GM12878 (cell line): ENCODE measurements at regions not wholly inside any gene's neighbourhood (a gene's known extent, or its start where the extent isn't known, plus 50 kb on each side); places are given as distances from the start of the nearest gene placed in this dataset.

Experiments used
- ATAC-seq: fragments of 200-7000 bp; cut with Tn5 transposase; 3 replicates; pipeline ENCODE4 v1.9.1; 2020; ENCODE audit warnings: mild to moderate bottlenecking, moderate library complexity
- BruUV-seq: library from RNA; stranded (reverse); fragments of 400-500 nt; replicated peaks from 2 replicates; lab custom pipeline; 2021; lab: Mats Ljungman, UMichigan
- CTCF ChIA-PET: fragments of 300-600 bp; sonication (Branson Sonifier 250); formaldehyde crosslinking; extraction: SDS; loops from one replicate; lab custom pipeline; 2021; ENCODE audit warnings: inconsistent platforms; lab: Yijun Ruan, JAX
- POLR2A ChIA-PET: fragments of 350-600 bp; formaldehyde crosslinking; extraction: SDS; loops from one replicate; lab custom pipeline; 2021; ENCODE audit warnings: inconsistent platforms; lab: Charles Lee
- RAD21 ChIA-PET: fragments of 300-600 bp; sonication (Branson Sonifier 250); formaldehyde crosslinking; loops from one replicate; lab custom pipeline; 2023; ENCODE audit warnings: antibody characterized with exemption; ENCODE audit not compliant: unreplicated experiment; lab: Charles Lee
- SMC1A ChIA-PET: fragments of 300-600 bp; sonication (Branson Sonifier 250); formaldehyde crosslinking; loops from one replicate; lab custom pipeline; 2023; ENCODE audit not compliant: unreplicated experiment, uncharacterized antibody; lab: Charles Lee
- DNase-seq: peaks from one replicate; pipeline ENCODE4 v3.0.0-alpha.2; 2011; ENCODE audit warnings: low read depth, low spot score
- FAIRE-seq: peaks from 3 replicates; lab custom pipeline; 2011; peaks lifted over from hg19 to GRCh38; lab: Jason Lieb, UNC
- H2AFZ ChIP-seq: 2 replicates; pipeline ENCODE4 v1.6.0; 2011; ENCODE audit warnings: low read depth, low read length, control low read depth; ENCODE audit not compliant: control insufficient read depth
- H3K27ac ChIP-seq: 2 replicates; pipeline ENCODE4 v1.5.1; 2011; ENCODE audit warnings: control low read depth; ENCODE audit not compliant: control insufficient read depth, insufficient read depth
- H3K27me3 ChIP-seq, 2 experiments: replicated peaks in 1 of 2; 2 replicates each; pipeline versions ENCODE4 v1.6.0 to v1.6.1; 2011; ENCODE audit warnings: low read length in 1 of 2; ENCODE audit not compliant: control insufficient read depth in 2 of 2, insufficient read depth in 2 of 2
- H3K36me3 ChIP-seq, 2 experiments: 2 replicates each; pipeline ENCODE4 v1.5.1; 2011; ENCODE audit warnings: low read length in 1 of 2; ENCODE audit not compliant: control insufficient read depth in 2 of 2, insufficient read depth in 2 of 2
- H3K4me1 ChIP-seq: 2 replicates; pipeline ENCODE4 v1.6.1; 2011; ENCODE audit warnings: mild to moderate bottlenecking, low read length, moderate library complexity, mixed read lengths; ENCODE audit not compliant: control insufficient read depth, insufficient read depth
- H3K4me2 ChIP-seq: 2 replicates; pipeline ENCODE4 v1.6.0; 2011; ENCODE audit warnings: control low read depth; ENCODE audit not compliant: control insufficient read depth, insufficient read depth
- H3K4me3 ChIP-seq: fragments of 200-600 bp; sonication (generic); 2 replicates; pipeline ENCODE4 v1.5.1; 2016
- H3K79me2 ChIP-seq: 2 replicates; pipeline ENCODE4 v1.6.0; 2011; ENCODE audit warnings: low read length; ENCODE audit not compliant: control insufficient read depth, insufficient read depth
- H3K9ac ChIP-seq: 2 replicates; pipeline ENCODE4 v1.8.0; 2011; ENCODE audit warnings: low read length, control low read depth, mixed read lengths; ENCODE audit not compliant: control insufficient read depth, insufficient read depth
- H3K9me3 ChIP-seq: replicated peaks from 3 replicates; pipeline ENCODE4 v1.5.1; 2011; ENCODE audit warnings: mild to moderate bottlenecking, low read length; ENCODE audit not compliant: control insufficient read depth, insufficient read depth
- H4K20me1 ChIP-seq: 2 replicates; pipeline ENCODE4 v1.6.0; 2011; ENCODE audit not compliant: control insufficient read depth, insufficient read depth
- BCL3 ChIP-seq: IDR thresholded peaks from 2 replicates; pipeline ENCODE4 v1.6.1; 2011; ENCODE audit warnings: borderline replicate concordance, low read depth, mild to moderate bottlenecking, moderate library complexity, low read length; ENCODE audit not compliant: insufficient read depth, poor library complexity, severe bottlenecking
- EED ChIP-seq: sonication (generic); IDR thresholded peaks from 2 replicates; pipeline ENCODE4 v1.6.1; 2016; ENCODE audit warnings: antibody characterized with exemption, low read depth
- EGR1 ChIP-seq, 2 experiments: IDR thresholded peaks; 1 replicate in 1 of 2; 2 replicates in 1 of 2; pipeline ENCODE4 v1.6.1; 2011 to 2012; ENCODE audit warnings: low read depth in 2 of 2, low read length in 2 of 2, borderline replicate concordance in 1 of 2, mild to moderate bottlenecking in 1 of 2, moderate library complexity in 1 of 2
- ESRRA ChIP-seq: IDR thresholded peaks from 2 replicates; pipeline ENCODE4 v1.6.1; 2012; ENCODE audit warnings: mild to moderate bottlenecking, low read length, improper control_type of control experiment
- MEF2B ChIP-seq: fragments of 450-650 bp; IDR thresholded peaks from 2 replicates; pipeline ENCODE4 v1.6.1; 2018; ENCODE audit warnings: mild to moderate bottlenecking, moderate library complexity; ENCODE audit not compliant: partially characterized antibody, poor library complexity, severe bottlenecking
- NFYA ChIP-seq: IDR thresholded peaks from 2 replicates; pipeline ENCODE4 v1.6.1; 2011; ENCODE audit warnings: low read depth, mild to moderate bottlenecking, low read length, improper control_type of control experiment, borderline replicate concordance
- NR2C1 ChIP-seq: fragments of 450-650 bp; IDR thresholded peaks from 2 replicates; pipeline ENCODE4 v1.6.1; 2017; ENCODE audit warnings: antibody characterized with exemption, mild to moderate bottlenecking, moderate library complexity
- PAX5 ChIP-seq: IDR thresholded peaks from 2 replicates; pipeline ENCODE4 v1.6.1; 2011; ENCODE audit warnings: low read depth, low read length, borderline replicate concordance
- SIX5 ChIP-seq: IDR thresholded peaks from 2 replicates; pipeline ENCODE4 v1.6.1; 2011; ENCODE audit warnings: mild to moderate bottlenecking, low read depth, low read length, moderate library complexity; ENCODE audit not compliant: severe bottlenecking
- YY1 ChIP-seq: IDR thresholded peaks from 2 replicates; pipeline ENCODE4 v1.6.1; 2011; ENCODE audit warnings: low read depth, mild to moderate bottlenecking, low read length
- ZNF687 ChIP-seq: fragments of 450-650 bp; IDR thresholded peaks from 2 replicates; pipeline ENCODE4 v1.6.1; 2017; ENCODE audit warnings: mild to moderate bottlenecking, moderate library complexity
- WGBS: methylation state at CpG from one replicate; pipeline ENCODE4 v1.1.6; 2016; ENCODE audit warnings: low lambda C conversion rate; ENCODE audit not compliant: insufficient replicate concordance, insufficient coverage; ENCODE audit errors: missing lambda C conversion rate; 5-methylcytosine and 5-hydroxymethylcytosine counted together
- in situ Hi-C: fragments of 300-500 bp; cut with MboI; formaldehyde crosslinking; loops from 9 replicates; pipeline ENCODE4 v1.14.3; 2018; ENCODE audit warnings: mixed read lengths
- intact Hi-C: fragments of 100-400 bp; cut with micrococcal nuclease; formaldehyde crosslinking; loops from one replicate; pipeline ENCODE4 v1.14.2; 2022; ENCODE audit not compliant: unreplicated experiment

GRCh38 chr2:175445281-175445680, 263.8 kb upstream of the ATP5MC3 start:
- in situ Hi-C loops = no loop called here
- H3K9ac ChIP-seq = no peak overlapping the region
- intact Hi-C loops = no loop called here
- DNase-seq (no peak), ATAC-seq (no peak), FAIRE-seq (no peak)
- H3K4me3 ChIP-seq = no peak overlapping the region
- CTCF ChIA-PET = no interaction called here
- BruUV-seq = no TSS peak
- H3K4me1 ChIP-seq = no peaks in the 10 kb centered on the region
- RAD21 ChIA-PET = no interaction called here
- 19% methylated on average over 3 of the region's 3 CpGs for WGBS
- no peaks in the 10 kb centered on the region for H3K79me2 ChIP-seq
- H3K9me3 ChIP-seq = no peaks in the 10 kb centered on the region
- H3K27me3 ChIP-seq = no peaks in the 10 kb centered on the region
- TF ChIP-seq NFYA (no peak), MEF2B (no peak), EED (no peak), BCL3 (no peak), SIX5 (no peak), ESRRA (no peak), EGR1 (IDR thresholded peaks at IDR 0.05; ENCODE audit: borderline replicate concordance in 1 of 2, low read depth in 2 of 2, low read length in 2 of 2) (no peak), ZNF687 (no peak), YY1 (no peak), PAX5 (no peak), NR2C1 (no peak)
- no peaks in the 10 kb centered on the region for H4K20me1 ChIP-seq
- no peak overlapping the region for H2AFZ ChIP-seq
- H3K4me2 ChIP-seq = no peak overlapping the region
- POLR2A ChIA-PET = no interaction called here
- no peaks in the 10 kb centered on the region for H3K36me3 ChIP-seq
- H3K27ac ChIP-seq = no peak overlapping the region
- SMC1A ChIA-PET = no interaction called here
